H9 (cell line): ENCODE measurements at regions not wholly inside any gene's neighbourhood (a gene's known extent, or its start where the extent isn't known, plus 50 kb on each side); places are given as distances from the start of the nearest gene placed in this dataset.
"Not testable (repeated sequence)": the region's sequence is repeated elsewhere in the genome, so short reads cannot be mapped to it uniquely, and the experiment has no call there.

ENCODE experiments used
- DNase-seq: peaks from one replicate; pipeline ENCODE4 v3.0.0-alpha.2; 2017
- H2AFZ ChIP-seq: one replicate; pipeline ENCODE4 v1.6.1; 2013; ENCODE audit warnings: mild to moderate bottlenecking, low read length, control low read depth, moderate library complexity
- H2AK5ac ChIP-seq: 2 replicates; pipeline ENCODE4 v1.6.1; 2013; ENCODE audit warnings: low read length, control low read depth, mixed read lengths; ENCODE audit not compliant: insufficient read length
- H2BK120ac ChIP-seq: one replicate; pipeline ENCODE4 v1.6.1; 2013; ENCODE audit warnings: low read depth, mild to moderate bottlenecking, low read length, control low read depth, inconsistent platforms; ENCODE audit not compliant: poor library complexity, severe bottlenecking
- H2BK12ac ChIP-seq: 2 replicates; pipeline ENCODE4 v1.6.1; 2013; ENCODE audit warnings: low read length, control low read depth, mixed read lengths, low read depth; ENCODE audit not compliant: insufficient read length
- H2BK15ac ChIP-seq: 2 replicates; pipeline ENCODE4 v1.6.1; 2013; ENCODE audit warnings: low read depth, low read length, control low read depth
- H2BK20ac ChIP-seq: one replicate; pipeline ENCODE4 v1.6.1; 2013; ENCODE audit warnings: low read depth, mild to moderate bottlenecking, low read length, control low read depth, inconsistent platforms; ENCODE audit not compliant: poor library complexity, severe bottlenecking
- H2BK5ac ChIP-seq: 2 replicates; pipeline ENCODE4 v1.6.1; 2013; ENCODE audit warnings: low read length, control low read depth, mixed read lengths; ENCODE audit not compliant: insufficient read length
- H3K14ac ChIP-seq: 2 replicates; pipeline ENCODE4 v1.6.1; 2013; ENCODE audit warnings: low read length, control low read depth; ENCODE audit not compliant: insufficient read depth
- H3K18ac ChIP-seq: 2 replicates; pipeline ENCODE4 v1.6.1; 2013; ENCODE audit warnings: low read depth, mild to moderate bottlenecking, mixed read lengths, low read length, control low read depth; ENCODE audit not compliant: insufficient read length
- H3K23ac ChIP-seq: 2 replicates; pipeline ENCODE4 v1.6.1; 2013; ENCODE audit warnings: low read length, control low read depth, mixed read lengths, low read depth; ENCODE audit not compliant: insufficient read length
- H3K23me2 ChIP-seq: 2 replicates; pipeline ENCODE4 v1.6.1; 2013; ENCODE audit warnings: low read depth, mild to moderate bottlenecking, mixed read lengths, low read length, control low read depth; ENCODE audit not compliant: insufficient read length, poor library complexity, severe bottlenecking
- H3K27ac ChIP-seq: 2 replicates; pipeline ENCODE4 v1.5.1; 2013; ENCODE audit warnings: low read length, control low read depth, mixed read lengths, low read depth; ENCODE audit not compliant: insufficient read length
- H3K27me3 ChIP-seq: 2 replicates; pipeline ENCODE4 v1.6.1; 2013; ENCODE audit warnings: low read length, control low read depth, inconsistent platforms; ENCODE audit not compliant: insufficient read depth
- H3K4ac ChIP-seq: 2 replicates; pipeline ENCODE4 v1.6.1; 2013; ENCODE audit warnings: low read depth, mild to moderate bottlenecking, control low read depth, inconsistent platforms, low read length, moderate library complexity
- H3K4me1 ChIP-seq: 2 replicates; pipeline ENCODE4 v1.6.1; 2013; ENCODE audit warnings: low read length, control low read depth, inconsistent platforms; ENCODE audit not compliant: insufficient read depth
- H3K4me2 ChIP-seq: 2 replicates; pipeline ENCODE4 v1.6.1; 2013; ENCODE audit warnings: low read length, control low read depth, mixed read lengths; ENCODE audit not compliant: insufficient read length, insufficient read depth
- H3K56ac ChIP-seq: 2 replicates; pipeline ENCODE4 v1.6.1; 2013; ENCODE audit warnings: low read depth, mild to moderate bottlenecking, mixed read lengths, low read length, control low read depth; ENCODE audit not compliant: insufficient read length
- H3K79me1 ChIP-seq: 2 replicates; pipeline ENCODE4 v1.6.1; 2013; ENCODE audit warnings: low read depth, mild to moderate bottlenecking, moderate library complexity, low read length, control low read depth, inconsistent platforms; ENCODE audit not compliant: insufficient read depth, poor library complexity, severe bottlenecking
- H3K79me2 ChIP-seq: 2 replicates; pipeline ENCODE4 v1.6.1; 2013; ENCODE audit warnings: low read length, control low read depth, inconsistent platforms; ENCODE audit not compliant: insufficient read depth
- H3K9ac ChIP-seq: 2 replicates; pipeline ENCODE4 v1.6.1; 2013; ENCODE audit warnings: low read length, control low read depth, mixed read lengths; ENCODE audit not compliant: insufficient read length; ENCODE audit errors: extremely low read depth
- H3K9me3 ChIP-seq: one replicate; pipeline ENCODE4 v1.6.1; 2013; ENCODE audit warnings: low read depth, low read length, inconsistent platforms; ENCODE audit not compliant: control insufficient read depth
- H3T11ph ChIP-seq: one replicate; pipeline ENCODE4 v1.6.1; 2013; ENCODE audit warnings: mild to moderate bottlenecking, low read length, control low read depth, inconsistent platforms
- H4K20me1 ChIP-seq: one replicate; pipeline ENCODE4 v1.6.1; 2013; ENCODE audit not compliant: control insufficient read depth, insufficient read length, insufficient read depth
- H4K5ac ChIP-seq: 2 replicates; pipeline ENCODE4 v1.6.1; 2013; ENCODE audit warnings: low read depth, mild to moderate bottlenecking, mixed read lengths, low read length, control low read depth; ENCODE audit not compliant: insufficient read length
- H4K8ac ChIP-seq: replicated peaks from 2 replicates; pipeline ENCODE4 v1.6.1; 2013; ENCODE audit warnings: low read length, control low read depth, mixed read lengths, low read depth; ENCODE audit not compliant: insufficient read length
- H4K91ac ChIP-seq: 2 replicates; pipeline ENCODE4 v1.6.1; 2013; ENCODE audit warnings: low read depth, mild to moderate bottlenecking, moderate library complexity, mixed read lengths, low read length, control low read depth; ENCODE audit not compliant: insufficient read length
- H3K27ac Mint-ChIP-seq, 3 experiments: 2 replicates in 2 of 3; 3 replicates in 1 of 3; pipeline ENCODE4 v1.8.0; 2020 to 2021; ENCODE audit warnings: mixed read lengths in 3 of 3, mild to moderate bottlenecking in 1 of 3, moderate library complexity in 1 of 3
- H3K27me3 Mint-ChIP-seq: 2 replicates; pipeline ENCODE4 v1.8.0; 2021; ENCODE audit warnings: low read depth, mild to moderate bottlenecking, moderate library complexity, mixed read lengths
- H3K36me3 Mint-ChIP-seq, 3 experiments: 2 replicates in 2 of 3; 3 replicates in 1 of 3; pipeline ENCODE4 v1.8.0; 2020 to 2021; ENCODE audit warnings: low read depth in 3 of 3, mixed read lengths in 3 of 3; ENCODE audit not compliant: insufficient read depth in 1 of 3
- H3K4me1 Mint-ChIP-seq, 2 experiments: 2 replicates each; pipeline ENCODE4 v1.8.0; 2020; ENCODE audit warnings: mixed read lengths in 2 of 2
- H3K4me3 Mint-ChIP-seq, 2 experiments: 2 replicates in 1 of 2; 3 replicates in 1 of 2; pipeline ENCODE4 v1.8.0; 2020 to 2021; ENCODE audit warnings: mild to moderate bottlenecking in 2 of 2, mixed read lengths in 2 of 2, moderate library complexity in 1 of 2
- H3K9me3 Mint-ChIP-seq, 2 experiments: 2 replicates in 1 of 2; 3 replicates in 1 of 2; pipeline ENCODE4 v1.8.0; 2020; ENCODE audit warnings: mild to moderate bottlenecking in 2 of 2, mixed read lengths in 2 of 2, moderate library complexity in 1 of 2
- CTCF ChIP-seq: fragments of 200-600 bp; sonication (generic); conservative IDR thresholded peaks from 3 replicates; pipeline ENCODE4 v1.8.0; 2021; ENCODE audit warnings: antibody characterized with exemption, mild to moderate bottlenecking
- WGBS: extraction: QIAGEN DNeasy Blood & Tissue Kit; methylation state at CpG from one replicate; pipeline ENCODE4 v1.1.7; 2013; ENCODE audit warnings: missing lambda C conversion rate, low lambda C conversion rate, mixed read lengths; ENCODE audit not compliant: insufficient read length; ENCODE audit errors: extremely low coverage; 5-methylcytosine and 5-hydroxymethylcytosine counted together

GRCh38 chr6:169115632-169116031, 138.0 kb downstream of the THBS2 start:
- Mint-ChIP-seq H3K9me3 (peaks cover 11 to 25% of the 10 kb centered on the region in 2 experiments), H3K27ac (no peak overlapping the region), H3K4me1 (peaks cover 21 to 32% of the 10 kb centered on the region in 2 experiments), H3K27me3 (peaks cover 6% of the 10 kb centered on the region; the same call in 1 of the 2 replicates), H3K36me3 (peaks cover 0 to 16% (median 6%) of the 10 kb centered on the region in 3 experiments; a peak in 5 of 7 replicates), H3K4me3 (no peak overlapping the region)
- Histone ChIP-seq H4K91ac (no peak overlapping the region), H3K4me1 (no peaks in the 10 kb centered on the region), H3K23me2 (no peaks in the 10 kb centered on the region), H2BK15ac (no peak overlapping the region), H2BK120ac (no peak overlapping the region), H4K8ac (no peak overlapping the region), H3K79me2 (no peaks in the 10 kb centered on the region), H2BK5ac (no peak overlapping the region), H3T11ph (no peak overlapping the region), H3K4me2 (no peak overlapping the region), H3K79me1 (no peaks in the 10 kb centered on the region), H2AK5ac (no peak overlapping the region), H3K9me3 (no peaks in the 10 kb centered on the region), H3K18ac (no peak overlapping the region), H3K56ac (no peak overlapping the region), H3K27me3 (no peaks in the 10 kb centered on the region), H2BK12ac (no peak overlapping the region), H3K4ac (no peak overlapping the region), H3K14ac (no peak overlapping the region), H2BK20ac (no peak overlapping the region), H3K9ac (no peak overlapping the region), H3K27ac (no peak overlapping the region), H4K20me1 (no peaks in the 10 kb centered on the region), H4K5ac (no peak overlapping the region), H2AFZ (no peak overlapping the region), H3K23ac (no peak overlapping the region)
- DNase-seq: no peak
- no CpG with 5 or more reads among the region's 3 CpGs for WGBS
- no peak for TF ChIP-seq CTCF

GRCh38 chr6:169114632-169115031, 139.0 kb downstream of the THBS2 start:
- not testable (repeated sequence) for DNase-seq, H3K18ac ChIP-seq, H2BK5ac ChIP-seq, H3K4ac ChIP-seq, H3K14ac ChIP-seq, H3K4me1 ChIP-seq, H2AK5ac ChIP-seq, H4K5ac ChIP-seq, H3K9me3 ChIP-seq, H3T11ph ChIP-seq, H3K23ac ChIP-seq, H3K4me3 Mint-ChIP-seq, H2BK15ac ChIP-seq, H3K27me3 ChIP-seq, H3K27ac ChIP-seq, H4K20me1 ChIP-seq, H3K27ac Mint-ChIP-seq, H3K79me2 ChIP-seq, H3K9ac ChIP-seq, H3K56ac ChIP-seq, H3K23me2 ChIP-seq, H3K27me3 Mint-ChIP-seq, H3K4me2 ChIP-seq, H3K79me1 ChIP-seq, H2AFZ ChIP-seq, H4K91ac ChIP-seq, H2BK12ac ChIP-seq, H4K8ac ChIP-seq, H2BK20ac ChIP-seq, H2BK120ac ChIP-seq
- peaks cover 11 to 20% of the 10 kb centered on the region in 2 experiments for H3K9me3 Mint-ChIP-seq
- H3K36me3 Mint-ChIP-seq: peaks cover 0 to 17% (median 6%) of the 10 kb centered on the region in 3 experiments; a peak in 5 of 7 replicates
- WGBS: no CpG with 5 or more reads among the region's 8 CpGs
- peaks cover 21 to 34% of the 10 kb centered on the region in 2 experiments for H3K4me1 Mint-ChIP-seq
